NB4 (cell line): ENCODE measurements at regions not wholly inside any gene's neighbourhood (a gene's known extent, or its start where the extent isn't known, plus 50 kb on each side); places are given as distances from the start of the nearest gene placed in this dataset.

Source experiments
- CTCF ChIP-seq: IDR thresholded peaks from one replicate; pipeline ENCODE4 v1.5.1; 2012; ENCODE audit warnings: low read depth, low read length
- POLR2A ChIP-seq: IDR thresholded peaks from 2 replicates; pipeline ENCODE4 v1.6.1; 2011; ENCODE audit warnings: mild to moderate bottlenecking; ENCODE audit not compliant: insufficient read length; ENCODE audit errors: extremely low read depth

GRCh38 chrX:27132862-27133261 lies 330.3 kb downstream of the PPP4R3C start:
- TF ChIP-seq CTCF (no peak), POLR2A (no peak)
